ENCODE measurements at regions not wholly inside any gene's neighbourhood (a gene's known extent, or its start where the extent isn't known, plus 50 kb on each side); places are given as distances from the start of the nearest gene placed in this dataset.

- DNase-seq (no peak), ATAC-seq (no peak)
- H3K27me3 ChIP-seq (ENCODE audit: control insufficient read depth, insufficient read depth, low read length): peaks cover 3% of the 10 kb centered on the region
- no peaks in the 10 kb centered on the region for H3K36me3 ChIP-seq (ENCODE audit: control insufficient read depth, insufficient read depth, low read length)
- intact Hi-C loops (cut with micrococcal nuclease): no loop called here
- no peak overlapping the region for H3K27ac ChIP-seq (ENCODE audit: low read length)
- H3K4me3 ChIP-seq (ENCODE audit: low read length): no peak overlapping the region
- TF ChIP-seq, protein P1, sequence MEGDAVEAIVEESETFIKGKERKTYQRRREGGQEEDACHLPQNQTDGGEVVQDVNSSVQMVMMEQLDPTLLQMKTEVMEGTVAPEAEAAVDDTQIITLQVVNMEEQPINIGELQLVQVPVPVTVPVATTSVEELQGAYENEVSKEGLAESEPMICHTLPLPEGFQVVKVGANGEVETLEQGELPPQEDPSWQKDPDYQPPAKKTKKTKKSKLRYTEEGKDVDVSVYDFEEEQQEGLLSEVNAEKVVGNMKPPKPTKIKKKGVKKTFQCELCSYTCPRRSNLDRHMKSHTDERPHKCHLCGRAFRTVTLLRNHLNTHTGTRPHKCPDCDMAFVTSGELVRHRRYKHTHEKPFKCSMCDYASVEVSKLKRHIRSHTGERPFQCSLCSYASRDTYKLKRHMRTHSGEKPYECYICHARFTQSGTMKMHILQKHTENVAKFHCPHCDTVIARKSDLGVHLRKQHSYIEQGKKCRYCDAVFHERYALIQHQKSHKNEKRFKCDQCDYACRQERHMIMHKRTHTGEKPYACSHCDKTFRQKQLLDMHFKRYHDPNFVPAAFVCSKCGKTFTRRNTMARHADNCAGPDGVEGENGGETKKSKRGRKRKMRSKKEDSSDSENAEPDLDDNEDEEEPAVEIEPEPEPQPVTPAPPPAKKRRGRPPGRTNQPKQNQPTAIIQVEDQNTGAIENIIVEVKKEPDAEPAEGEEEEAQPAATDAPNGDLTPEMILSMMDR (IDR thresholded peaks at IDR 0.05): no peak
- no peaks in the 10 kb centered on the region for H3K4me1 ChIP-seq (ENCODE audit: control insufficient read depth, insufficient read depth, low read length)
- no peaks in the 10 kb centered on the region for H3K9me3 ChIP-seq (ENCODE audit: control insufficient read depth, insufficient read depth, low read length)
- Mint-ChIP-seq H3K4me1 (no peaks in the 10 kb centered on the region), H3K27me3 (ENCODE audit: low read depth in 2 of 2) (peaks cover 7 to 8% of the 10 kb centered on the region in 2 donors), H3K27ac (no peak overlapping the region), H3K9me3 (no peaks in the 10 kb centered on the region), H3K4me3 (no peak overlapping the region), H3K36me3 (no peaks in the 10 kb centered on the region)
- WGBS (ENCODE audit: insufficient coverage): 91% methylated on average over 1 of the region's 1 CpG
These were observed 425.3 kb downstream of the DUSP10 start for GRCh38 chr1:221316491-221317056.

GRCh38 chr1:221317537-221317936 lies 424.4 kb downstream of the DUSP10 start:
- H3K36me3 Mint-ChIP-seq: no peaks in the 10 kb centered on the region
- Histone ChIP-seq H3K9me3 (ENCODE audit: control insufficient read depth, insufficient read depth, low read length) (no peaks in the 10 kb centered on the region), H3K4me3 (ENCODE audit: low read length) (no peak overlapping the region), H3K27me3 (ENCODE audit: control insufficient read depth, insufficient read depth, low read length) (peaks cover 3% of the 10 kb centered on the region), H3K4me1 (ENCODE audit: control insufficient read depth, insufficient read depth, low read length) (no peaks in the 10 kb centered on the region), H3K36me3 (ENCODE audit: control insufficient read depth, insufficient read depth, low read length) (no peaks in the 10 kb centered on the region), H3K27ac (ENCODE audit: low read length) (no peak overlapping the region)
- H3K27me3 Mint-ChIP-seq (ENCODE audit: low read depth in 2 of 2): peaks cover 12 to 16% of the 10 kb centered on the region in 2 donors
- no peak overlapping the region for H3K4me3 Mint-ChIP-seq
- 78% methylated on average over 3 of the region's 3 CpGs for WGBS (ENCODE audit: insufficient coverage)
- TF ChIP-seq, protein P1 (IDR thresholded peaks at IDR 0.05): no peak
- intact Hi-C loops (cut with micrococcal nuclease): no loop called here
- no peaks in the 10 kb centered on the region for H3K9me3 Mint-ChIP-seq
- H3K4me1 Mint-ChIP-seq: no peaks in the 10 kb centered on the region
- no peak overlapping the region for H3K27ac Mint-ChIP-seq
- no peak for ATAC-seq
- DNase-seq: no peak

DNA sequence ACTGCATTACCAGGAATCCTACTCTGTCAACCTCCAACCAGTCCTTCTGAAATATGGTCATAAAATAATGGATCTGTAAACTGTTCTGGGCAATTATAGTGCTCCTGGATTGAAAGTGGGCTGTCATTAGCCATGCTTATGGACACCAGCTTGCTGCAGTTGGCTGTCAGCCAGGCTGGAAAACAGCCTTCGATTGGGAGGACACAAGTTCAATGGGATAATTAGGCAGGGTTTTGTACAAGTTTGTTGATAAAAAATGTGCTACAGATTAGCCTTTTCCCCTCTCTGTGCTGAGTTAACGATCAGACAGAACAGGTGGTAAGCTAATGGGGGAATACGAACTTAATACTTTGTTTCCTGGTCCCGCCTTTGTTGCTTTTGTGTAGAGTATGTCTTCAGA lies 413.9 kb downstream of the DUSP10 start:
- Mint-ChIP-seq H3K36me3 (no peaks in the 10 kb centered on the region), H3K4me1 (no peaks in the 10 kb centered on the region), H3K27me3 (ENCODE audit: low read depth in 2 of 2) (peaks cover 18 to 20% of the 10 kb centered on the region in 2 donors), H3K9me3 (peaks cover 0 to 4% of the 10 kb centered on the region in 2 donors), H3K4me3 (no peak overlapping the region), H3K27ac (no peak overlapping the region)
- WGBS (ENCODE audit: insufficient coverage): 72% methylated on average over 1 of the region's 4 CpGs
- DNase-seq (no peak), ATAC-seq (no peak)
- no peaks in the 10 kb centered on the region for H3K27me3 ChIP-seq (ENCODE audit: control insufficient read depth, insufficient read depth, low read length)
- no peaks in the 10 kb centered on the region for H3K36me3 ChIP-seq (ENCODE audit: control insufficient read depth, insufficient read depth, low read length)
- no peak overlapping the region for H3K4me3 ChIP-seq (ENCODE audit: low read length)
- no peaks in the 10 kb centered on the region for H3K9me3 ChIP-seq (ENCODE audit: control insufficient read depth, insufficient read depth, low read length)
- no peaks in the 10 kb centered on the region for H3K4me1 ChIP-seq (ENCODE audit: control insufficient read depth, insufficient read depth, low read length)
- intact Hi-C loops (cut with micrococcal nuclease): no loop called here
- H3K27ac ChIP-seq (ENCODE audit: low read length): no peak overlapping the region
- TF ChIP-seq, protein P1 (IDR thresholded peaks at IDR 0.05): no peak

DNA sequence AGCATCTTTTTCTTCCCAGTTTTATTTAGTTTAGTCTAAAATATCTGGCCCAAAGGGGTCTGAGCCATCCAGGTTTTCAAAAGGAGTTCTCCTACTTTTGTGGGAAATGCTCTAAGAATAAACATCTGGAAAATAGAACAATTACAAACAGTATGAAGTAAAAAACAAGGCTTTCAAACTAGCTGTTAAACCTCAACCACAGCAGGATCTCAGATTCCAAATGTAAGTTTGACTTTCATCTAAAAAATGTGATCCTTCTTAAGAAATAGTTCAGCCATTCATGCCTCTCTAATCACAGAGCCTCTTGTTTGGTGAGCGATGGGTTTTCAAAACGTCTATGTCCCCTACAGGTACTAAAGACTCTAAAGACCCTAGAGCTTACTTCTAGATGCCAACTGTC lies 413.5 kb downstream of the DUSP10 start:
- Histone ChIP-seq H3K27me3 (ENCODE audit: control insufficient read depth, insufficient read depth, low read length) (no peaks in the 10 kb centered on the region), H3K9me3 (ENCODE audit: control insufficient read depth, insufficient read depth, low read length) (no peaks in the 10 kb centered on the region), H3K27ac (ENCODE audit: low read length) (no peak overlapping the region), H3K4me3 (ENCODE audit: low read length) (no peak overlapping the region), H3K4me1 (ENCODE audit: control insufficient read depth, insufficient read depth, low read length) (no peaks in the 10 kb centered on the region), H3K36me3 (ENCODE audit: control insufficient read depth, insufficient read depth, low read length) (no peaks in the 10 kb centered on the region)
- H3K4me3 Mint-ChIP-seq: no peak overlapping the region
- DNase-seq (no peak), ATAC-seq (no peak)
- H3K27ac Mint-ChIP-seq: no peak overlapping the region
- 100% methylated on average over 2 of the region's 2 CpGs for WGBS (ENCODE audit: insufficient coverage)
- intact Hi-C loops (cut with micrococcal nuclease): no loop called here
- H3K9me3 Mint-ChIP-seq: peaks cover 0 to 4% of the 10 kb centered on the region in 2 donors
- peaks cover 15 to 16% of the 10 kb centered on the region in 2 donors for H3K27me3 Mint-ChIP-seq (ENCODE audit: low read depth in 2 of 2)
- TF ChIP-seq, protein P1 (IDR thresholded peaks at IDR 0.05): no peak
- no peaks in the 10 kb centered on the region for H3K36me3 Mint-ChIP-seq
- no peaks in the 10 kb centered on the region for H3K4me1 Mint-ChIP-seq

Data from natural killer cell (primary cell).